Caco-2 (cell line): ENCODE measurements at regions not wholly inside any gene's neighbourhood (a gene's known extent, or its start where the extent isn't known, plus 50 kb on each side); places are given as distances from the start of the nearest gene placed in this dataset.

Experiments
- BruUV-seq: library from RNA; stranded (reverse); fragments of 400-500 nt; replicated peaks from 2 replicates; lab custom pipeline; 2021; lab: Mats Ljungman, UMichigan
- CTCF ChIA-PET: fragments of 300-600 bp; sonication (Branson Sonifier 250); formaldehyde crosslinking; loops from one replicate; lab custom pipeline; 2022; ENCODE audit warnings: antibody characterized with exemption; lab: Charles Lee
- POLR2A ChIA-PET: fragments of 300-600 bp; sonication (Branson Sonifier 250); formaldehyde crosslinking; loops from one replicate; lab custom pipeline; 2022; ENCODE audit warnings: antibody characterized with exemption; lab: Charles Lee
- DNase-seq, 2 experiments: peaks; one replicate each; pipeline versions ENCODE4 v3.0.0 to v3.0.0-alpha.2; 2020 to 2022
- H3K27me3 ChIP-seq: replicated peaks from 2 replicates; pipeline ENCODE4 v1.6.0; 2011; ENCODE audit warnings: low read length; ENCODE audit not compliant: control insufficient read depth, insufficient read depth
- H3K36me3 ChIP-seq: 2 replicates; pipeline ENCODE4 v1.5.1; 2011; ENCODE audit warnings: low read length; ENCODE audit not compliant: control insufficient read depth, insufficient read depth
- H3K4me1 ChIP-seq: fragments of 250-450 bp; sonication (Bioruptor Pico); 2 replicates; pipeline ENCODE4 v1.5.1; 2020; ENCODE audit warnings: mild to moderate bottlenecking
- H3K4me3 ChIP-seq: 2 replicates; pipeline ENCODE4 v1.5.1; 2011; ENCODE audit warnings: low read depth, mild to moderate bottlenecking, control low read depth, low read length
- H3K9me3 ChIP-seq: fragments of 250-450 bp; sonication (Bioruptor Pico); 2 replicates; pipeline ENCODE4 v1.5.1; 2020; ENCODE audit warnings: mild to moderate bottlenecking, moderate library complexity
- H3K27ac Mint-ChIP-seq: one replicate; pipeline ENCODE4 v1.8.0; 2022; ENCODE audit warnings: mixed read lengths; ENCODE audit not compliant: unreplicated experiment
- H3K27me3 Mint-ChIP-seq: one replicate; pipeline ENCODE4 v1.8.0; 2022; ENCODE audit warnings: mixed read lengths; ENCODE audit not compliant: insufficient read depth, unreplicated experiment
- H3K36me3 Mint-ChIP-seq: one replicate; pipeline ENCODE4 v1.8.0; 2022; ENCODE audit warnings: mild to moderate bottlenecking, mixed read lengths; ENCODE audit not compliant: insufficient read depth, unreplicated experiment
- H3K4me1 Mint-ChIP-seq: one replicate; pipeline ENCODE4 v1.8.0; 2022; ENCODE audit warnings: low read depth, mixed read lengths; ENCODE audit not compliant: unreplicated experiment
- H3K4me3 Mint-ChIP-seq: one replicate; pipeline ENCODE4 v1.8.0; 2022; ENCODE audit warnings: mild to moderate bottlenecking, moderate library complexity, mixed read lengths; ENCODE audit not compliant: unreplicated experiment
- H3K9me3 Mint-ChIP-seq: one replicate; pipeline ENCODE4 v1.8.0; 2022; ENCODE audit warnings: mixed read lengths; ENCODE audit not compliant: unreplicated experiment
- CTCF ChIP-seq, 2 experiments: fragments of 200-600 bp in 1 of 2; IDR thresholded peaks; 1 replicate in 1 of 2; 2 replicates in 1 of 2; pipeline versions ENCODE4 v1.5.1 to v1.8.0; 2011 to 2022; ENCODE audit warnings: antibody characterized with exemption in 1 of 2, control low read depth in 1 of 2, inconsistent platforms in 1 of 2, low read depth in 1 of 2, low read length in 1 of 2, mild to moderate bottlenecking in 1 of 2, moderate library complexity in 1 of 2; ENCODE audit not compliant: insufficient read depth in 1 of 2, severe bottlenecking in 1 of 2, unreplicated experiment in 1 of 2
- intact Hi-C: fragments of 100-400 bp; cut with micrococcal nuclease; formaldehyde crosslinking; loops from one replicate; pipeline ENCODE4 v1.10.0; 2022; ENCODE audit not compliant: unreplicated experiment

GRCh38 chr16:54744998-54745397 is 185.7 kb upstream of the IRX5 start:
- no peaks in the 10 kb centered on the region for H3K27me3 ChIP-seq
- Mint-ChIP-seq H3K9me3 (peaks cover 11% of the 10 kb centered on the region), H3K36me3 (no peaks in the 10 kb centered on the region), H3K27me3 (no peaks in the 10 kb centered on the region), H3K27ac (no peak overlapping the region), H3K4me1 (peaks cover 9% of the 10 kb centered on the region), H3K4me3 (no peak overlapping the region)
- TF ChIP-seq CTCF (IDR thresholded peaks at IDR 0.05; ENCODE audit: insufficient read depth in 1 of 2, low read depth in 1 of 2, low read length in 1 of 2, severe bottlenecking in 1 of 2, unreplicated experiment in 1 of 2) = no peak
- intact Hi-C loops = no loop called here
- no peak overlapping the region for H3K4me3 ChIP-seq
- H3K9me3 ChIP-seq = no peaks in the 10 kb centered on the region
- ChIA-PET POLR2A (no interaction called here), CTCF (no interaction called here)
- H3K36me3 ChIP-seq = no peaks in the 10 kb centered on the region
- H3K4me1 ChIP-seq = peaks cover 4% of the 10 kb centered on the region
- BruUV-seq = no TSS peak
- DNase-seq = no peak

- H3K4me1 ChIP-seq = no peaks in the 10 kb centered on the region; the same call in 1 of the 2 replicates
- no peak overlapping the region for H3K4me3 ChIP-seq
- H3K36me3 ChIP-seq = no peaks in the 10 kb centered on the region
- H3K9me3 ChIP-seq = no peaks in the 10 kb centered on the region
- no peak for DNase-seq
- Mint-ChIP-seq H3K36me3 (no peaks in the 10 kb centered on the region), H3K9me3 (peaks cover 11% of the 10 kb centered on the region), H3K27ac (no peak overlapping the region), H3K27me3 (no peaks in the 10 kb centered on the region), H3K4me3 (no peak overlapping the region), H3K4me1 (peaks cover 9% of the 10 kb centered on the region)
- no TSS peak for BruUV-seq
- no peak for TF ChIP-seq CTCF (IDR thresholded peaks at IDR 0.05; ENCODE audit: insufficient read depth in 1 of 2, low read depth in 1 of 2, low read length in 1 of 2, severe bottlenecking in 1 of 2, unreplicated experiment in 1 of 2)
- CTCF ChIA-PET = no interaction called here
- intact Hi-C loops = no loop called here
- POLR2A ChIA-PET = no interaction called here
- no peaks in the 10 kb centered on the region for H3K27me3 ChIP-seq
Observed at GRCh38 chr16:54742436-54742835, 188.2 kb upstream of the IRX5 start.

- Mint-ChIP-seq H3K4me3 (no peak overlapping the region), H3K27me3 (no peaks in the 10 kb centered on the region), H3K4me1 (no peaks in the 10 kb centered on the region), H3K9me3 (no peaks in the 10 kb centered on the region), H3K36me3 (no peaks in the 10 kb centered on the region), H3K27ac (no peak overlapping the region)
- Histone ChIP-seq H3K9me3 (no peaks in the 10 kb centered on the region), H3K36me3 (no peaks in the 10 kb centered on the region), H3K4me1 (no peaks in the 10 kb centered on the region), H3K4me3 (no peak overlapping the region), H3K27me3 (no peaks in the 10 kb centered on the region)
- intact Hi-C loops = no loop called here
- ChIA-PET CTCF (no interaction called here), POLR2A (no interaction called here)
- no peak for TF ChIP-seq CTCF (IDR thresholded peaks at IDR 0.05; ENCODE audit: insufficient read depth in 1 of 2, low read depth in 1 of 2, low read length in 1 of 2, severe bottlenecking in 1 of 2, unreplicated experiment in 1 of 2)
- no peak for DNase-seq
- no TSS peak for BruUV-seq
Observed at GRCh38 chr16:54739381-54739780, 191.3 kb upstream of the IRX5 start.
